ENCODE measurements at regions not wholly inside any gene's neighbourhood (a gene's known extent, or its start where the extent isn't known, plus 50 kb on each side); places are given as distances from the start of the nearest gene placed in this dataset.

- TF ChIP-seq CTCF (IDR thresholded peaks at IDR 0.05; ENCODE audit: borderline replicate concordance, extremely low read depth, insufficient read depth): no peak
- FAIRE-seq: no peak
Measured at GRCh38 chr2:85939131-85939530, 50.3 kb upstream of the ST3GAL5 start.

More at GRCh38 chr2:85939131-85939530, 50.3 kb upstream of the ST3GAL5 start:
- Histone ChIP-seq H3K27me3 (ENCODE audit: control insufficient read depth, insufficient read depth, low read length) (no peaks in the 10 kb centered on the region), H3K36me3 (ENCODE audit: control insufficient read depth in 2 of 3, insufficient read depth in 3 of 3, low read length in 3 of 3) (no peaks in the 10 kb centered on the region), H3K27ac (ENCODE audit: low read depth in 2 of 2, low read length in 2 of 2) (no peak overlapping the region), H3K9ac (ENCODE audit: low read length in 3 of 3) (no peak overlapping the region), H3K4me1 (ENCODE audit: control insufficient read depth in 2 of 3, insufficient read depth in 2 of 3, low read depth in 1 of 3, low read length in 3 of 3) (no peaks in the 10 kb centered on the region), H3K9me3 (ENCODE audit: control insufficient read depth in 2 of 3, insufficient read depth in 1 of 3, low read length in 3 of 3) (peaks cover 0 to 4% (median 0%) of the 10 kb centered on the region in 3 donors), H3K4me3 (ENCODE audit: low read length in 3 of 3) (no peak overlapping the region)
- no peak for DNase-seq
- intact Hi-C loops (cut with DNase I): no loop called here
